Lung (tissue), 11 donors: ENCODE measurements at regions not wholly inside any gene's neighbourhood (a gene's known extent, or its start where the extent isn't known, plus 50 kb on each side); places are given as distances from the start of the nearest gene placed in this dataset.

Source experiments
- ATAC-seq: fragments of 200-7000 bp; cut with Tn5 transposase; one replicate; pipeline ENCODE4 v1.9.1; 2020; ENCODE audit warnings: moderate number of reproducible peaks; ENCODE audit not compliant: insufficient read depth, low FRiP score
- DNase-seq, 3 donors: peaks; one replicate each; pipeline ENCODE4 v3.0.0-alpha.2; 2013 to 2017
- H3K27ac ChIP-seq, 2 donors: one replicate each; pipeline ENCODE4 v1.5.1; 2013; ENCODE audit warnings: mild to moderate bottlenecking in 2 of 2, moderate library complexity in 2 of 2, control low read depth in 1 of 2, inconsistent platforms in 1 of 2, low read depth in 1 of 2, low read length in 1 of 2
- H3K27me3 ChIP-seq, 3 donors: one replicate each; pipeline ENCODE4 v1.5.1; 2013; ENCODE audit warnings: low read length in 2 of 3; ENCODE audit not compliant: control insufficient read depth in 3 of 3, insufficient read depth in 3 of 3
- H3K36me3 ChIP-seq, 4 donors: one replicate each; pipeline ENCODE4 v1.5.1; 2013; ENCODE audit warnings: low read length in 4 of 4, mild to moderate bottlenecking in 1 of 4, moderate library complexity in 1 of 4; ENCODE audit not compliant: control insufficient read depth in 4 of 4, insufficient read depth in 4 of 4
- H3K4me1 ChIP-seq, 5 donors: one replicate each; pipeline ENCODE4 v1.5.1; 2013; ENCODE audit warnings: low read length in 5 of 5, mild to moderate bottlenecking in 2 of 5, moderate library complexity in 1 of 5; ENCODE audit not compliant: control insufficient read depth in 5 of 5, insufficient read depth in 5 of 5
- H3K4me3 ChIP-seq: one replicate; pipeline ENCODE4 v1.5.1; 2013; ENCODE audit warnings: mild to moderate bottlenecking, control low read depth, moderate library complexity
- H3K9ac ChIP-seq, 2 donors: one replicate each; pipeline ENCODE4 v1.5.1; 2013; ENCODE audit warnings: low read length in 2 of 2, control low read depth in 1 of 2; ENCODE audit not compliant: insufficient read depth in 1 of 2
- H3K9me3 ChIP-seq, 4 donors: one replicate each; pipeline ENCODE4 v1.5.1; 2013; ENCODE audit warnings: low read length in 3 of 4, mild to moderate bottlenecking in 1 of 4, moderate library complexity in 1 of 4; ENCODE audit not compliant: control insufficient read depth in 4 of 4, insufficient read depth in 3 of 4
- CTCF ChIP-seq: IDR thresholded peaks from 2 replicates; pipeline ENCODE4 v1.5.1; 2012; ENCODE audit warnings: mild to moderate bottlenecking; ENCODE audit errors: control extremely low read depth, extremely low read depth
- WGBS, 2 donors: extraction: QIAGEN DNeasy Blood & Tissue Kit; methylation state at CpG; one replicate each; pipeline ENCODE4 v1.1.7; 2013; 5-methylcytosine and 5-hydroxymethylcytosine counted together
- donor health status: control.
- donor health status: control.
- donor health status: Bipolar disorder and iron deficiency.
- donor health status: healthy.
- donor health status: DM: yes; HTN: yes; CAD: no.

- H3K9me3 ChIP-seq, result no peaks in the 10 kb centered on the region
- ATAC-seq (no peak), DNase-seq (peak in 1 of 3 donors; percentile 3)
- no peak overlapping the region for H3K4me3 ChIP-seq
- 45 to 63% methylated on average over 1 of the region's 1 CpG for WGBS, 2 donors
- no peak for TF ChIP-seq CTCF
- no peak overlapping the region for H3K9ac ChIP-seq
- no peaks in the 10 kb centered on the region for H3K27me3 ChIP-seq
- H3K36me3 ChIP-seq, result no peaks in the 10 kb centered on the region
- no peak overlapping the region for H3K27ac ChIP-seq
- peaks cover 0 to 4% (median 0%) of the 10 kb centered on the region in 5 donors for H3K4me1 ChIP-seq
These were observed 171.1 kb downstream of the LARP7 start for GRCh38 chr4:112808001-112808400.

- ATAC-seq (no peak), DNase-seq (no peak)
- H3K9ac ChIP-seq, result no peak overlapping the region
- no peaks in the 10 kb centered on the region for H3K36me3 ChIP-seq
- no peak overlapping the region for H3K4me3 ChIP-seq
- H3K4me1 ChIP-seq, result peaks cover 0 to 7% (median 0%) of the 10 kb centered on the region in 5 donors
- no peaks in the 10 kb centered on the region for H3K27me3 ChIP-seq
- no peak overlapping the region for H3K27ac ChIP-seq
- no peak for TF ChIP-seq CTCF
- H3K9me3 ChIP-seq, result no peaks in the 10 kb centered on the region
- 67 to 76% methylated on average over 2 of the region's 2 CpGs for WGBS, 2 donors
These were observed 176.8 kb downstream of the LARP7 start for GRCh38 chr4:112813790-112814189.

GRCh38 chr4:112817933-112818593 is 181.1 kb downstream of the LARP7 start:
- peak overlapping the region in 1 of 2 donors; percentile 53 for H3K9ac ChIP-seq
- no peak for TF ChIP-seq CTCF
- peaks cover 0 to 7% (median 0%) of the 10 kb centered on the region in 5 donors for H3K4me1 ChIP-seq
- no peaks in the 10 kb centered on the region for H3K9me3 ChIP-seq
- H3K27ac ChIP-seq, result no peak overlapping the region
- H3K36me3 ChIP-seq, result no peaks in the 10 kb centered on the region
- no peaks in the 10 kb centered on the region for H3K27me3 ChIP-seq
- ATAC-seq (peak; percentile 81), DNase-seq (peak; percentile 44 to 63 (median 59))
- H3K4me3 ChIP-seq, result no peak overlapping the region
- WGBS, 2 donors, result 2 to 3% methylated on average over 14 of the region's 14 CpGs

- ATAC-seq, result no peak
These were observed 181.6 kb downstream of the LARP7 start for GRCh38 chr4:112818594-112818965.

More at GRCh38 chr4:112818594-112818965, 181.6 kb downstream of the LARP7 start:
- no peaks in the 10 kb centered on the region for H3K36me3 ChIP-seq
- no peak for TF ChIP-seq CTCF
- H3K27ac ChIP-seq, result no peak overlapping the region
- no peaks in the 10 kb centered on the region for H3K9me3 ChIP-seq
- no peaks in the 10 kb centered on the region for H3K27me3 ChIP-seq
- 70 to 81% methylated on average over 3 of the region's 3 CpGs for WGBS, 2 donors
- no peak overlapping the region for H3K4me3 ChIP-seq
- H3K9ac ChIP-seq, result peak overlapping the region in 1 of 2 donors; percentile 53
- peaks cover 0 to 7% (median 0%) of the 10 kb centered on the region in 5 donors for H3K4me1 ChIP-seq
- DNase-seq, result no peak
